ENCODE measurements at regions not wholly inside any gene's neighbourhood (a gene's known extent, or its start where the extent isn't known, plus 50 kb on each side); places are given as distances from the start of the nearest gene placed in this dataset.

- ATAC-seq (ENCODE audit: low read depth) (no peak; the same call in 1 of the 2 replicates), DNase-seq (peak; percentile 61)
- H3K23ac ChIP-seq (ENCODE audit: low read depth, low read length): no peak overlapping the region
- no peaks in the 10 kb centered on the region for H3K9me3 ChIP-seq (ENCODE audit: control insufficient read depth, insufficient read depth, low read length)
- peak overlapping the region; percentile 8; the same call in 1 of the 2 replicates for H2BK20ac ChIP-seq (ENCODE audit: low read depth, low read length)
- no peak overlapping the region for H3K56ac ChIP-seq (ENCODE audit: extremely low read depth, insufficient read depth, low read length)
- H2AK9ac ChIP-seq (replicated peaks; ENCODE audit: low read depth, low read length, poor library complexity): no peak overlapping the region
- H3K4me1 ChIP-seq (ENCODE audit: control insufficient read depth, insufficient read depth, low read length): peaks cover 17% of the 10 kb centered on the region
- no peak overlapping the region for H4K5ac ChIP-seq (ENCODE audit: low read depth, low read length)
- WGBS, 2 experiments (ENCODE audit: extremely low coverage in 2 of 2, insufficient read length in 1 of 2): no CpG with 5 or more reads among the region's 3 CpGs
- H4K20me1 ChIP-seq (ENCODE audit: insufficient read depth, low read length): no peaks in the 10 kb centered on the region
- POLR2A ChIA-PET (ENCODE audit: unreplicated experiment): no interaction called here
- H3K18ac ChIP-seq (ENCODE audit: low read depth, low read length): peak overlapping the region; percentile 69; the same call in 1 of the 2 replicates
- CTCF ChIA-PET: interaction anchor here (0.6 kb wide), 1 partner anchor 561 kb away, joined by 3 read pairs; no protein-coding TSS in a partner anchor
- no peak for TF ChIP-seq CEBPB (IDR thresholded peaks at IDR 0.05; ENCODE audit: low read depth, low read length)
- TF ChIP-seq MAFK (IDR thresholded peaks at IDR 0.05; ENCODE audit: low read depth, low read length): 0 out of 2 replicates have a peak, but pooled peaks have one; percentile 1
- H3K36me3 ChIP-seq (ENCODE audit: control insufficient read depth, insufficient read depth, low read length): no peaks in the 10 kb centered on the region
- H3K9me1 ChIP-seq (ENCODE audit: insufficient read depth, low read length): peaks cover 8% of the 10 kb centered on the region
- intact Hi-C loops (cut with micrococcal nuclease): no loop called here
- H2AK5ac ChIP-seq (ENCODE audit: low read depth, low read length): no peak overlapping the region
- no peak overlapping the region for H2AFZ ChIP-seq (replicated peaks; ENCODE audit: low read length, poor library complexity)
- no peaks in the 10 kb centered on the region for H3K27me3 ChIP-seq (ENCODE audit: control insufficient read depth, insufficient read depth, low read length)
- BruUV-seq (replicated peaks): no TSS peak
- no peak overlapping the region for H3K14ac ChIP-seq (replicated peaks; ENCODE audit: low read depth, low read length)
- H3K27ac ChIP-seq (ENCODE audit: insufficient read depth, low read length): no peak overlapping the region
- H3K4me2 ChIP-seq (ENCODE audit: low read depth, low read length): no peak overlapping the region
- no peak overlapping the region for H4K91ac ChIP-seq (ENCODE audit: insufficient read depth, low read depth, low read length)
- peak overlapping the region; percentile 31; the same call in 1 of the 2 replicates for H2BK120ac ChIP-seq (ENCODE audit: low read depth, low read length)
- in situ Hi-C loops (cut with MboI; ENCODE audit: low sequenced_read_pairs): no loop called here
- H3K9ac ChIP-seq (ENCODE audit: low read depth, low read length): no peak overlapping the region
- no peak overlapping the region for H4K8ac ChIP-seq (ENCODE audit: low read depth in 2 of 2, low read length in 2 of 2)
- H2BK15ac ChIP-seq (ENCODE audit: low read depth, low read length): no peak overlapping the region
- H3K4ac ChIP-seq (ENCODE audit: low read depth, low read length): no peak overlapping the region
- H3K79me1 ChIP-seq (ENCODE audit: low read depth in 1 of 2, low read length in 2 of 2): peaks cover 0 to 7% of the 10 kb centered on the region in 2 experiments; a peak in 2 of 4 replicates
- no peak overlapping the region for H2BK5ac ChIP-seq (ENCODE audit: low read depth, low read length, poor library complexity, severe bottlenecking)
- H3K4me3 ChIP-seq (ENCODE audit: insufficient read depth, low read depth, low read length): no peak overlapping the region
- dilution Hi-C loops (cut with HindIII; ENCODE audit: low sequenced_read_pairs, unreplicated experiment): no loop called here
Observed at GRCh38 chr6:133756078-133756695, 132.7 kb upstream of the TCF21 start.

Data from IMR-90 (cell line).